ENCODE measurements at regions not wholly inside any gene's neighbourhood (a gene's known extent, or its start where the extent isn't known, plus 50 kb on each side); places are given as distances from the start of the nearest gene placed in this dataset.
"Not testable (repeated sequence)": the region's sequence is repeated elsewhere in the genome, so short reads cannot be mapped to it uniquely, and the experiment has no call there.

GRCh38 chr6:170221052-170221752, 69.7 kb downstream of the DLL1 start:
- DNase-seq (no peak), ATAC-seq (ENCODE audit: low FRiP score) (no peak)
- Histone ChIP-seq H3K27ac (ENCODE audit: low read depth in 1 of 2, low read length in 2 of 2) (no peak overlapping the region), H3K36me3 (ENCODE audit: control insufficient read depth in 1 of 2, insufficient read depth in 2 of 2, low read length in 1 of 2) (no peaks in the 10 kb centered on the region), H3K27me3 (ENCODE audit: control insufficient read depth in 1 of 2, insufficient read depth in 2 of 2, low read length in 1 of 2) (no peaks in the 10 kb centered on the region), H3K4me3 (ENCODE audit: low read length in 2 of 2) (no peak overlapping the region), H3K9me3 (ENCODE audit: control insufficient read depth, low read length) (no peaks in the 10 kb centered on the region), H3K4me1 (ENCODE audit: control insufficient read depth in 1 of 2, insufficient read depth in 2 of 2, low read length in 2 of 2) (no peaks in the 10 kb centered on the region)
- WGBS, 2 donors = 83 to 84% methylated on average over 29 of the region's 29 CpGs
- intact Hi-C loops (cut with DNase I) = no loop called here

- H3K36me3 ChIP-seq (ENCODE audit: control insufficient read depth in 1 of 2, insufficient read depth in 2 of 2, low read length in 1 of 2); H3K4me3 ChIP-seq (ENCODE audit: low read length in 2 of 2); ATAC-seq (ENCODE audit: low FRiP score); H3K27me3 ChIP-seq (ENCODE audit: control insufficient read depth in 1 of 2, insufficient read depth in 2 of 2, low read length in 1 of 2); H3K9me3 ChIP-seq (ENCODE audit: control insufficient read depth, low read length); DNase-seq; H3K27ac ChIP-seq (ENCODE audit: low read depth in 1 of 2, low read length in 2 of 2); intact Hi-C loops (cut with DNase I); H3K4me1 ChIP-seq (ENCODE audit: control insufficient read depth in 1 of 2, insufficient read depth in 2 of 2, low read length in 2 of 2): not testable (repeated sequence)
- 96 to 97% methylated on average over 16 of the region's 19 CpGs for WGBS, 2 donors
These were observed 77.2 kb downstream of the DLL1 start for GRCh38 chr6:170213637-170214018.

GRCh38 chr6:170212956-170213636, 77.8 kb downstream of the DLL1 start:
- H3K27me3 ChIP-seq (ENCODE audit: control insufficient read depth in 1 of 2, insufficient read depth in 2 of 2, low read length in 1 of 2) = no peaks in the 10 kb centered on the region
- no peaks in the 10 kb centered on the region for H3K9me3 ChIP-seq (ENCODE audit: control insufficient read depth, low read length)
- intact Hi-C loops (cut with DNase I) = no loop called here
- no peak for ATAC-seq (ENCODE audit: low FRiP score)
- H3K4me1 ChIP-seq (ENCODE audit: control insufficient read depth in 1 of 2, insufficient read depth in 2 of 2, low read length in 2 of 2) = no peaks in the 10 kb centered on the region
- no peak overlapping the region for H3K4me3 ChIP-seq (ENCODE audit: low read length in 2 of 2)
- no peak overlapping the region for H3K27ac ChIP-seq (ENCODE audit: low read depth in 1 of 2, low read length in 2 of 2)
- no peaks in the 10 kb centered on the region for H3K36me3 ChIP-seq (ENCODE audit: control insufficient read depth in 1 of 2, insufficient read depth in 2 of 2, low read length in 1 of 2)
- no peak for DNase-seq
- 86 to 91% methylated on average over 39 to 40 of the region's 40 CpGs for WGBS, 2 donors

GRCh38 chr6:170212051-170212756, 78.7 kb downstream of the DLL1 start:
- Histone ChIP-seq H3K4me1 (ENCODE audit: control insufficient read depth in 1 of 2, insufficient read depth in 2 of 2, low read length in 2 of 2) (no peaks in the 10 kb centered on the region), H3K27ac (ENCODE audit: low read depth in 1 of 2, low read length in 2 of 2) (no peak overlapping the region), H3K9me3 (ENCODE audit: control insufficient read depth, low read length) (no peaks in the 10 kb centered on the region), H3K36me3 (ENCODE audit: control insufficient read depth in 1 of 2, insufficient read depth in 2 of 2, low read length in 1 of 2) (no peaks in the 10 kb centered on the region), H3K4me3 (ENCODE audit: low read length in 2 of 2) (no peak overlapping the region), H3K27me3 (ENCODE audit: control insufficient read depth in 1 of 2, insufficient read depth in 2 of 2, low read length in 1 of 2) (no peaks in the 10 kb centered on the region)
- WGBS, 2 donors = 80 to 82% methylated on average over 23 of the region's 23 CpGs
- peak in 1 of 2 donors; percentile 71 for DNase-seq
- intact Hi-C loops (cut with DNase I) = no loop called here
- ATAC-seq (ENCODE audit: low FRiP score) = no peak

GRCh38 chr6:170211404-170212025, 79.4 kb downstream of the DLL1 start:
- H3K36me3 ChIP-seq (ENCODE audit: control insufficient read depth in 1 of 2, insufficient read depth in 2 of 2, low read length in 1 of 2) = no peaks in the 10 kb centered on the region
- H3K27ac ChIP-seq (ENCODE audit: low read depth in 1 of 2, low read length in 2 of 2) = no peak overlapping the region
- ATAC-seq (ENCODE audit: low FRiP score) (no peak), DNase-seq (no peak)
- intact Hi-C loops (cut with DNase I) = no loop called here
- H3K9me3 ChIP-seq (ENCODE audit: control insufficient read depth, low read length) = no peaks in the 10 kb centered on the region
- WGBS, 2 donors = 73 to 75% methylated on average over 14 of the region's 14 CpGs
- no peaks in the 10 kb centered on the region for H3K27me3 ChIP-seq (ENCODE audit: control insufficient read depth in 1 of 2, insufficient read depth in 2 of 2, low read length in 1 of 2)
- H3K4me1 ChIP-seq (ENCODE audit: control insufficient read depth in 1 of 2, insufficient read depth in 2 of 2, low read length in 2 of 2) = no peaks in the 10 kb centered on the region
- no peak overlapping the region for H3K4me3 ChIP-seq (ENCODE audit: low read length in 2 of 2)

GRCh38 chr6:170210651-170211403, 80.1 kb downstream of the DLL1 start:
- H3K4me1 ChIP-seq (ENCODE audit: control insufficient read depth in 1 of 2, insufficient read depth in 2 of 2, low read length in 2 of 2) = no peaks in the 10 kb centered on the region
- no peak overlapping the region for H3K27ac ChIP-seq (ENCODE audit: low read depth in 1 of 2, low read length in 2 of 2)
- 65 to 71% methylated on average over 11 of the region's 11 CpGs for WGBS, 2 donors
- H3K9me3 ChIP-seq (ENCODE audit: control insufficient read depth, low read length) = no peaks in the 10 kb centered on the region
- DNase-seq (no peak), ATAC-seq (ENCODE audit: low FRiP score) (no peak)
- H3K27me3 ChIP-seq (ENCODE audit: control insufficient read depth in 1 of 2, insufficient read depth in 2 of 2, low read length in 1 of 2) = no peaks in the 10 kb centered on the region
- H3K4me3 ChIP-seq (ENCODE audit: low read length in 2 of 2) = no peak overlapping the region
- H3K36me3 ChIP-seq (ENCODE audit: control insufficient read depth in 1 of 2, insufficient read depth in 2 of 2, low read length in 1 of 2) = no peaks in the 10 kb centered on the region
- intact Hi-C loops (cut with DNase I) = no loop called here

GRCh38 chr6:170210026-170210390, 80.9 kb downstream of the DLL1 start:
- DNase-seq = peak in 1 of 2 donors; percentile 51
- no peak for ATAC-seq (ENCODE audit: low FRiP score)
- 89 to 91% methylated on average over 20 of the region's 20 CpGs for WGBS, 2 donors
- no peaks in the 10 kb centered on the region for H3K27me3 ChIP-seq (ENCODE audit: control insufficient read depth in 1 of 2, insufficient read depth in 2 of 2, low read length in 1 of 2)
- no peaks in the 10 kb centered on the region for H3K9me3 ChIP-seq (ENCODE audit: control insufficient read depth, low read length)
- H3K4me3 ChIP-seq (ENCODE audit: low read length in 2 of 2) = no peak overlapping the region
- intact Hi-C loops (cut with DNase I) = no loop called here
- no peaks in the 10 kb centered on the region for H3K4me1 ChIP-seq (ENCODE audit: control insufficient read depth in 1 of 2, insufficient read depth in 2 of 2, low read length in 2 of 2)
- H3K27ac ChIP-seq (ENCODE audit: low read depth in 1 of 2, low read length in 2 of 2) = no peak overlapping the region
- H3K36me3 ChIP-seq (ENCODE audit: control insufficient read depth in 1 of 2, insufficient read depth in 2 of 2, low read length in 1 of 2) = no peaks in the 10 kb centered on the region

GRCh38 chr6:170209354-170210025, 81.4 kb downstream of the DLL1 start:
- H3K36me3 ChIP-seq (ENCODE audit: control insufficient read depth in 1 of 2, insufficient read depth in 2 of 2, low read length in 1 of 2) = no peaks in the 10 kb centered on the region
- ATAC-seq (ENCODE audit: low FRiP score) = no peak
- no peaks in the 10 kb centered on the region for H3K4me1 ChIP-seq (ENCODE audit: control insufficient read depth in 1 of 2, insufficient read depth in 2 of 2, low read length in 2 of 2)
- no peak overlapping the region for H3K27ac ChIP-seq (ENCODE audit: low read depth in 1 of 2, low read length in 2 of 2)
- intact Hi-C loops (cut with DNase I) = no loop called here
- H3K27me3 ChIP-seq (ENCODE audit: control insufficient read depth in 1 of 2, insufficient read depth in 2 of 2, low read length in 1 of 2) = no peaks in the 10 kb centered on the region
- H3K4me3 ChIP-seq (ENCODE audit: low read length in 2 of 2) = no peak overlapping the region
- DNase-seq = peak in 1 of 2 donors; percentile 56
- 86 to 87% methylated on average over 22 of the region's 22 CpGs for WGBS, 2 donors
- no peaks in the 10 kb centered on the region for H3K9me3 ChIP-seq (ENCODE audit: control insufficient read depth, low read length)
